Heart left ventricle (tissue), 16 donors: ENCODE measurements at regions not wholly inside any gene's neighbourhood (a gene's known extent, or its start where the extent isn't known, plus 50 kb on each side); places are given as distances from the start of the nearest gene placed in this dataset.

Source experiments
- ATAC-seq, 4 donors: fragments of 200-7000 bp; cut with Tn5 transposase; one replicate each; pipeline ENCODE4 v1.9.1; 2020 to 2022; ENCODE audit warnings: moderate library complexity in 4 of 4, mild to moderate bottlenecking in 3 of 4, moderate number of reproducible peaks in 1 of 4
- DNase-seq, 5 donors: peaks; one replicate each; pipeline ENCODE4 v3.0.0-alpha.2; 2020
- H3K27ac ChIP-seq, 12 donors: fragments of 200-600 bp; sonication (generic) in 4 of 12; one replicate each; pipeline versions ENCODE4 v1.5.0 to v1.8.0; 2016 to 2022; ENCODE audit warnings: mild to moderate bottlenecking in 2 of 12
- H3K27me3 ChIP-seq, 9 donors: fragments of 200-600 bp; sonication (generic) in 2 of 9; one replicate each; pipeline versions ENCODE4 v1.5.1 to v1.8.0; 2016 to 2022; ENCODE audit warnings: mild to moderate bottlenecking in 3 of 9
- H3K36me3 ChIP-seq, 9 donors: fragments of 200-600 bp; sonication (generic) in 2 of 9; one replicate each; pipeline versions ENCODE4 v1.5.0 to v1.8.0; 2018 to 2022; ENCODE audit warnings: mild to moderate bottlenecking in 2 of 9
- H3K4me1 ChIP-seq, 12 donors: fragments of 200-600 bp; sonication (generic) in 4 of 12; one replicate each; pipeline versions ENCODE4 v1.5.0 to v1.8.0; 2016 to 2022; ENCODE audit warnings: mild to moderate bottlenecking in 3 of 12
- H3K4me3 ChIP-seq, 12 donors: fragments of 200-600 bp; sonication (generic) in 4 of 12; one replicate each; pipeline versions ENCODE4 v1.5.0 to v1.8.0; 2017 to 2022; ENCODE audit warnings: mild to moderate bottlenecking in 9 of 12, moderate library complexity in 4 of 12
- H3K9me3 ChIP-seq, 12 donors: fragments of 200-600 bp; sonication (generic) in 4 of 12; one replicate each; pipeline versions ENCODE4 v1.5.0 to v1.8.0; 2016 to 2022; ENCODE audit warnings: mild to moderate bottlenecking in 1 of 12
- CTCF ChIP-seq, 12 donors: fragments of 200-600 bp; sonication (generic) in 4 of 12; IDR thresholded peaks; one replicate each; pipeline versions ENCODE4 v1.5.0 to v1.8.0; 2018 to 2022; ENCODE audit warnings: antibody characterized with exemption in 12 of 12, mild to moderate bottlenecking in 5 of 12
- POLR2A ChIP-seq, 2 donors: fragments of 450-650 bp; IDR thresholded peaks; one replicate each; pipeline ENCODE4 v1.6.1; 2017; ENCODE audit warnings: antibody characterized with exemption in 2 of 2, mild to moderate bottlenecking in 2 of 2, moderate library complexity in 2 of 2
- WGBS, 4 donors: extraction: QIAGEN DNeasy Blood & Tissue Kit in 2 of 4; methylation state at CpG; one replicate each; pipeline versions ENCODE4 v1.1.5 to v1.1.7; 2013 to 2018; 5-methylcytosine and 5-hydroxymethylcytosine counted together
- intact Hi-C, 10 donors: fragments of 100-400 bp; cut with DNase I; formaldehyde crosslinking; loops; one replicate each; pipeline versions ENCODE4 v1.11.1 to v1.14.2; 2022
- donor health status: ischemic (EF 13 %, LVEDD 7.1; RV severe dilation, severe dysfunction).
- donor health status: healthy with polysubstance abuse.
- donor health status: DM: no; HTN: yes; CAD: no.
- donor health status: DM: no; HTN: no; CAD: no.
- donor health status: ischemic (EF 25% LVEDD 6.9; RV normal size, moderate dysfunction).
- donor health status: ischemic (EF 25% LVEDD 5.7; RV mildly dilated, moderate dysfunction).
- donor health status: healthy.
- donor health status: DM: yes; HTN: yes; CAD: no.
- donor health status: ischemic (EF 35%, LVEDD 5.7; RV mildly dilated, moderate dysfunction).
- donor health status: nonischemic (EF 11% LVEDD 7.7; RV severe dilation, severe dysfunction).
- donor health status: DM: yes; HTN: yes; CAD: no.
- donor health status: PGD.
- donor health status: ischemic (EF 29% LVEDD 5.4; RV normal size, mild dysfunction).
- donor health status: nonischemic (EF 23%, LVEDD 6.1; RV moderate dilation, normal function).

- no peak for DNase-seq
Measured at GRCh38 chr10:57224811-57225210, 863.8 kb upstream of the ZWINT start.

DNA sequence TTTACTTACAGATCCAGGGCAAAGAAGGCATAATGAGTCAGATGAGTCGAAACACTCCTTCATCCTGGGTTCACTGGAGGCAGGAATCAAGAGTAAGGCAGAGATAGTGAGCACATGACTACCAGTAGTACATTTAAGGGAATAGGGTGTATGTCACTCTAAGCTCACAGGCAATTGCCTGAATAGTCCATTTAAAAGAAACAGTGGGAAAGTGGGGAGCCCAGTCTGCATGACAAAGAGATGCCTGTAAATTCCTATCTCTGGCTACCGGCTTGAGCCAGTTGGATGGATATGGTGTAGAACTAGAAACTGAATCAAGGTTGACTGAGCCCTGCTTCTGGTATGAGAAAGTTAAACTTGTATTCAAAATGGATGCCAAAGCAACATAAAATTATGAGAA is 861.5 kb upstream of the ZWINT start:
- DNase-seq: no peak
- H3K36me3 ChIP-seq: no peaks in the 10 kb centered on the region
- intact Hi-C loops: no loop called here

More at GRCh38 chr10:57224811-57225210, 863.8 kb upstream of the ZWINT start:
- no peak overlapping the region for H3K27ac ChIP-seq
- H3K36me3 ChIP-seq: no peaks in the 10 kb centered on the region
- TF ChIP-seq POLR2A (IDR thresholded peaks at IDR 0.05): no peak
- TF ChIP-seq CTCF (IDR thresholded peaks at IDR 0.05): no peak
- no peaks in the 10 kb centered on the region for H3K27me3 ChIP-seq
- H3K4me3 ChIP-seq: no peak overlapping the region
- no peak for ATAC-seq
- WGBS, 4 donors: 45 to 56% (median 46%) methylated on average over 2 of the region's 2 CpGs
- H3K9me3 ChIP-seq: peaks cover 0 to 20% (median 3%) of the 10 kb centered on the region in 12 donors
- H3K4me1 ChIP-seq: no peaks in the 10 kb centered on the region
- intact Hi-C loops: no loop called here

DNA sequence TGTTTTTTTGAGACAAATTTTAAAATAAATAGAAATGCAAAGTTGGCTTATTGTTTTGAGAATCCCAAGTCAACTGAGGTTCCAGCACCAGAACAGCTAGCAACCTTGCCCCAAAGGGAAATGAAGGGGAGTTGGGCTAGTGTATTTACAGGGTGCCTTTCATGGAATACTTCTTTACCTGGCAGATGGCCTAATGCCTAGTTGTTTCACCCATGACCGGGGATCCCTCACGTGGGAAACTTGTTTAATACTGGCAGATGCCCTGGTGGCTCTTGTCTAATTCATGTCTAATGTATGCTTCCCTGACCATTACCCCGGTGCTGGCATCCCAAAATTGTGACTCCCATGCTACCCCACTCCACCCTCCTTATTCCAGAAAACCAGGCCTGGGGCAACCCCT is 861.1 kb upstream of the ZWINT start:
- intact Hi-C loops: no loop called here
- 46 to 57% (median 56%) methylated on average over 3 of the region's 3 CpGs for WGBS, 4 donors
- no peaks in the 10 kb centered on the region for H3K27me3 ChIP-seq
- H3K36me3 ChIP-seq: no peaks in the 10 kb centered on the region
- no peak overlapping the region for H3K4me3 ChIP-seq
- ATAC-seq (no peak), DNase-seq (no peak)
- no peaks in the 10 kb centered on the region for H3K4me1 ChIP-seq
- no peak overlapping the region for H3K27ac ChIP-seq
- H3K9me3 ChIP-seq: no peaks in the 10 kb centered on the region
- TF ChIP-seq CTCF (IDR thresholded peaks at IDR 0.05): no peak
- TF ChIP-seq POLR2A (IDR thresholded peaks at IDR 0.05): no peak

More for the DNA sequence above, 861.5 kb upstream of the ZWINT start:
- no peak for TF ChIP-seq POLR2A (IDR thresholded peaks at IDR 0.05)
- no peak for TF ChIP-seq CTCF (IDR thresholded peaks at IDR 0.05)
- ATAC-seq: no peak
- WGBS, 4 donors: 43 to 52% (median 47%) methylated on average over 2 of the region's 2 CpGs
- Histone ChIP-seq H3K27ac (no peak overlapping the region), H3K4me3 (no peak overlapping the region), H3K9me3 (peaks cover 0 to 4% (median 0%) of the 10 kb centered on the region in 12 donors), H3K27me3 (no peaks in the 10 kb centered on the region), H3K4me1 (no peaks in the 10 kb centered on the region)

DNA sequence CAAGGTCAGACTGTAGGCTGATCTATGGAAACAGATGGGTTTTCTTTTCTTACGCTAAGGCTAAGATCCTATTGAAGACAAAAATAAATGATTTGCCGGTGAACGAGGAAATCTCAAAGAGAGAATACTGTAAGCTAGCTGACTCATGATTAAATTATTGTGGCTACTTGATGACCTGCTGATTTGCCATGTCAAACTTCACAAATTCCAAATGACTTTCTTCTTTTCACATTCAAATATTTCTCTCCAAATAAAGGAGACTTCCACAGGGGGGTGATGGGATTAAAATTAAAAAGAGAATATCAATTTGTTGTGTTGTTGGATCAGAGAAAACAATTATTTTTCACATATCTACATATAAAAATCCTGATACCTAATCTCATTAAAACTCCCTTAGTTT is 860.6 kb upstream of the ZWINT start:
- Histone ChIP-seq H3K36me3 (no peaks in the 10 kb centered on the region), H3K9me3 (no peaks in the 10 kb centered on the region), H3K27ac (no peak overlapping the region), H3K27me3 (no peaks in the 10 kb centered on the region), H3K4me3 (no peak overlapping the region), H3K4me1 (no peaks in the 10 kb centered on the region)
- DNase-seq: no peak
- intact Hi-C loops: no loop called here
- TF ChIP-seq POLR2A (IDR thresholded peaks at IDR 0.05) (no peak), CTCF (IDR thresholded peaks at IDR 0.05) (no peak)
- 59 to 66% (median 63%) methylated on average over 3 of the region's 3 CpGs for whole genome bisulfite sequencing, 4 donors
- ATAC-seq: no peak
